ENCODE measurements at regions not wholly inside any gene's neighbourhood (a gene's known extent, or its start where the extent isn't known, plus 50 kb on each side); places are given as distances from the start of the nearest gene placed in this dataset.
"Not testable (repeated sequence)": the region's sequence is repeated elsewhere in the genome, so short reads cannot be mapped to it uniquely, and the experiment has no call there.

GRCh38 chrX:40243755-40244515 lies 146.2 kb upstream of the BCOR start:
- H3K4me3 ChIP-seq (ENCODE audit: low read depth, low read length), result no peak overlapping the region
- TF ChIP-seq CTCF (conservative IDR thresholded peaks at IDR 0.05; ENCODE audit: low read depth, low read length), result no peak

GRCh38 chrX:40240844-40241243 lies 143.1 kb upstream of the BCOR start:
- no peak overlapping the region for H3K4me3 ChIP-seq (ENCODE audit: low read depth, low read length)
- no peak for DNase-seq (ENCODE audit: low read depth)
- TF ChIP-seq CTCF (conservative IDR thresholded peaks at IDR 0.05; ENCODE audit: low read depth, low read length), result no peak

More at GRCh38 chrX:40243755-40244515, 146.2 kb upstream of the BCOR start:
- DNase-seq (ENCODE audit: low read depth), result no peak

- DNase-seq (ENCODE audit: low read depth), result no peak
- no peak overlapping the region for H3K4me3 ChIP-seq (ENCODE audit: low read depth, low read length)
- no peak for TF ChIP-seq CTCF (conservative IDR thresholded peaks at IDR 0.05; ENCODE audit: low read depth, low read length)
Measured at GRCh38 chrX:40237731-40238178, 140.0 kb upstream of the BCOR start.

GRCh38 chrX:40230646-40231045 lies 132.9 kb upstream of the BCOR start:
- no peak overlapping the region for H3K4me3 ChIP-seq (ENCODE audit: low read depth, low read length)
- TF ChIP-seq CTCF (conservative IDR thresholded peaks at IDR 0.05; ENCODE audit: low read depth, low read length), result no peak
- DNase-seq (ENCODE audit: low read depth), result no peak

- no peak for TF ChIP-seq CTCF (conservative IDR thresholded peaks at IDR 0.05; ENCODE audit: low read depth, low read length)
- H3K4me3 ChIP-seq (ENCODE audit: low read depth, low read length), result no peak overlapping the region
- no peak for DNase-seq (ENCODE audit: low read depth)
Measured at GRCh38 chrX:40227125-40227524, 129.4 kb upstream of the BCOR start.

- TF ChIP-seq CTCF (conservative IDR thresholded peaks at IDR 0.05; ENCODE audit: low read depth, low read length), result no peak
- DNase-seq (ENCODE audit: low read depth), result no peak
- H3K4me3 ChIP-seq (ENCODE audit: low read depth, low read length), result no peak overlapping the region
Measured at GRCh38 chrX:40224658-40225057, 126.9 kb upstream of the BCOR start.

GRCh38 chrX:40222612-40223011 lies 124.9 kb upstream of the BCOR start:
- not testable (repeated sequence) for DNase-seq (ENCODE audit: low read depth); H3K4me3 ChIP-seq (ENCODE audit: low read depth, low read length)
